ENCODE measurements at regions not wholly inside any gene's neighbourhood (a gene's known extent, or its start where the extent isn't known, plus 50 kb on each side); places are given as distances from the start of the nearest gene placed in this dataset.

GRCh38 chr13:57527114-57527735 lies 104.3 kb upstream of the PCDH17 start:
- no peak overlapping the region for H3K4me3 ChIP-seq
- H3K36me3 ChIP-seq: no peaks in the 10 kb centered on the region
- peaks cover 0 to 34% (median 0%) of the 10 kb centered on the region in 4 donors for H3K9me3 ChIP-seq
- no peaks in the 10 kb centered on the region for H3K4me1 ChIP-seq
- DNase-seq: no peak
- no peaks in the 10 kb centered on the region for H3K27me3 ChIP-seq
- 56 to 83% (median 67%) methylated on average over 1 of the region's 1 CpG for WGBS, 5 donors
- intact Hi-C loops (cut with DNase I; ENCODE audit: low total_unique reads): no loop called here
- no peak for TF ChIP-seq POLR2AphosphoS5 (IDR thresholded peaks at IDR 0.05)
- no peak for TF ChIP-seq EP300 (IDR thresholded peaks at IDR 0.05)
- TF ChIP-seq CTCF (IDR thresholded peaks at IDR 0.05): no peak
- TF ChIP-seq POLR2A (IDR thresholded peaks at IDR 0.05): no peak
- H3K27ac ChIP-seq: no peak overlapping the region

DNA sequence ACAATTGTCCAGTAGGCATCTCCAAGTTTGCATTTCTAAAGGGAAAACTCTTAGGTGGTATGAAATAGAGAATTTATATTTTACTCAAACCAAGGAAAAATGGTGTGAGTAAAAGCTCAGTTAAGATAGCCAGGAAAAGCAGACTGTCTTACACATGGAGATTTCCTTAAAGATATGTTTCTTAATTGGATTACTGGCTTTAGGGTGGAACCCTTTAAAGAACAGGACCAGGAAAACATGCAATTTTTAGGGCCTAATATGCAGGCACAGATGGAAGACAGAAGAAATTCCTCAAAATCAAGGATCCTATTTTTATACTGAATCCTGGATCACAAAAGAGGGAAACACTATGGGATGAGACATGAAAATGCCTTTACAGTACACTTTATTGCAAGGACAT lies 100.3 kb upstream of the PCDH17 start:
- H3K4me1 ChIP-seq: no peaks in the 10 kb centered on the region
- H3K27me3 ChIP-seq: no peaks in the 10 kb centered on the region
- intact Hi-C loops (cut with DNase I; ENCODE audit: low total_unique reads): no loop called here
- no peak for DNase-seq
- no peak overlapping the region for H3K27ac ChIP-seq
- TF ChIP-seq EP300 (IDR thresholded peaks at IDR 0.05): no peak
- TF ChIP-seq CTCF (IDR thresholded peaks at IDR 0.05): no peak
- no peak for TF ChIP-seq POLR2AphosphoS5 (IDR thresholded peaks at IDR 0.05)
- no peak for TF ChIP-seq POLR2A (IDR thresholded peaks at IDR 0.05)
- no peaks in the 10 kb centered on the region for H3K36me3 ChIP-seq
- H3K9me3 ChIP-seq: peaks cover 0 to 45% (median 5%) of the 10 kb centered on the region in 4 donors
- H3K4me3 ChIP-seq: no peak overlapping the region

DNA sequence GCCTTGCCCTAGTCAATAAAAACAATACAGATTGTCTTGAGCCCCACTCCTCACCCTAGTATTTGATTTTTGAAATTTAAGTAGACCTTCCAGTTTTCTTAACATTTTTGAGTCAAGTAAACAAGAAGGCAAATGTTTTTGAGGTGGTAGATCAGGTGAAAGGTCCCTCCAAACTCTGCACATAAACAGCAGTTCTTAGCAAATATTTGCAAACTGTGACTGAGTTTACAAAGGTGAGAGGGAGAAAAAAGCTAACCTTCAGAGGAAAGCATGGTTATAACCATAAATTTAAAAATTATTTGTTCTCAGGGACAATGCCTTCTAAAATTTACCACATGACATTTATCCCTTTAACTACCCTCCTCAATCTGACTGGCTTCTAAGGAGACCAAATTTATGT lies 84.6 kb upstream of the PCDH17 start:
- Histone ChIP-seq H3K36me3 (no peaks in the 10 kb centered on the region), H3K4me1 (no peaks in the 10 kb centered on the region), H3K27me3 (no peaks in the 10 kb centered on the region), H3K9me3 (no peaks in the 10 kb centered on the region), H3K27ac (no peak overlapping the region), H3K4me3 (no peak overlapping the region)
- no peak for TF ChIP-seq CTCF (IDR thresholded peaks at IDR 0.05)
- no peak for TF ChIP-seq EP300 (IDR thresholded peaks at IDR 0.05)
- TF ChIP-seq POLR2A (IDR thresholded peaks at IDR 0.05): no peak
- TF ChIP-seq POLR2AphosphoS5 (IDR thresholded peaks at IDR 0.05): no peak
- intact Hi-C loops (cut with DNase I; ENCODE audit: low total_unique reads): no loop called here
- DNase-seq: no peak

DNA sequence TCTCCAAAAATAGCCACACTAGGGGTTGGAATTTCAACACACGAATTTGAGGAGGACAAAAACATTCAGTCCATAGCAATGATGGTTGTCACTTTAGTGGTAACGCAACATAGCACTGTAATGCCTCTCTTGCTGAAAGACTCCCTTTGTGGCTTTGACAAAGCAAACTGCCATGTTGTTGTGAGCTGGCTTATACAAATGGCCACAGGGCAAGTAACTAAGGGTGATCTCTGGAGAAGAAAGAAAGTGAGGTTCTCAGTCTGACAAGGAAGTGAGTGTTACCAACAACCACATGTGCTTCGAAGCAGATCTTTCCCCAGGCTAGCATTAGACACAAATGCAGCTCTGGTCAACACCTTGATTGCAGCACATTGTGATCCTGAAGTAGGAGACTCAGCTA lies 79.1 kb upstream of the PCDH17 start:
- TF ChIP-seq CTCF (IDR thresholded peaks at IDR 0.05) (no peak), POLR2AphosphoS5 (IDR thresholded peaks at IDR 0.05) (no peak), POLR2A (IDR thresholded peaks at IDR 0.05) (no peak), EP300 (IDR thresholded peaks at IDR 0.05) (no peak)
- Histone ChIP-seq H3K9me3 (peaks cover 0 to 11% (median 0%) of the 10 kb centered on the region in 4 donors), H3K4me1 (no peaks in the 10 kb centered on the region), H3K27ac (no peak overlapping the region), H3K4me3 (no peak overlapping the region), H3K36me3 (no peaks in the 10 kb centered on the region), H3K27me3 (no peaks in the 10 kb centered on the region)
- intact Hi-C loops (cut with DNase I; ENCODE audit: low total_unique reads): no loop called here
- no peak for DNase-seq
- 67 to 80% (median 77%) methylated on average over 3 of the region's 3 CpGs for WGBS, 5 donors
